ENCODE measurements at regions not wholly inside any gene's neighbourhood (a gene's known extent, or its start where the extent isn't known, plus 50 kb on each side); places are given as distances from the start of the nearest gene placed in this dataset.

DNA sequence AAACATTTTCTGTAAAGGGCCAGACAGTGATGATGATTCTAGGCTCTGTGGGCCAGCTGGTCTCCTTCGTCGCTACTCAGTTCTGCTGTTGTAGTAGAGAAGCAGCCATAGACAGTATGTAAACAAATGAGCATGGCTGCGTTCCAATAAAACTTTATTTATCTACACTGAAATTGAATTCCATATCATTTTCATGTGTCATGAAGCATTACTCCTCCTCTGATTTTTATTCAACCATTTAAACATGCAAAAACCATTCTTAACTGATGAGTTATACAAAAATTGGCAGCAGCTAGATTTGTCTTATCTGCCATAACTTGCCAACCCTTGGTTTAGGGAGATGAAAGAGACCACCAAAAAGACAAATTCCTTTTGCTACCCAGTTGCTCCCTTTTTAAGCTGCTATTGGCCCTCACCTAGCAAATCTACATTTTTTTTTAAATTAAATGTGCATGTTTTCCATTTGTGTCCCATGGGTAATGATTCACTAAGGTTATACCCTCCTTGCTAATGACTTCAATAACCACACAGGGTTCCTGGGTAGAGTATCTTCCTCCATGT, 309.9 kb downstream of the DHX15 start:
- Histone ChIP-seq H3K27ac (replicated peaks) (no peak overlapping the region), H3K4me3 (replicated peaks; ENCODE audit: insufficient read depth, low read length) (no peak overlapping the region), H3K27me3 (ENCODE audit: insufficient read depth, poor library complexity, severe bottlenecking) (no peaks in the 10 kb centered on the region)
- DNase-seq (ENCODE audit: low read depth in 1 of 2, low spot score in 1 of 2): no peak
- TF ChIP-seq GABPA (IDR thresholded peaks at IDR 0.05; ENCODE audit: low read depth): no peak
- TF ChIP-seq SPI1 (IDR thresholded peaks at IDR 0.05; ENCODE audit: borderline replicate concordance, low read depth): no peak
- TF ChIP-seq, protein P1, sequence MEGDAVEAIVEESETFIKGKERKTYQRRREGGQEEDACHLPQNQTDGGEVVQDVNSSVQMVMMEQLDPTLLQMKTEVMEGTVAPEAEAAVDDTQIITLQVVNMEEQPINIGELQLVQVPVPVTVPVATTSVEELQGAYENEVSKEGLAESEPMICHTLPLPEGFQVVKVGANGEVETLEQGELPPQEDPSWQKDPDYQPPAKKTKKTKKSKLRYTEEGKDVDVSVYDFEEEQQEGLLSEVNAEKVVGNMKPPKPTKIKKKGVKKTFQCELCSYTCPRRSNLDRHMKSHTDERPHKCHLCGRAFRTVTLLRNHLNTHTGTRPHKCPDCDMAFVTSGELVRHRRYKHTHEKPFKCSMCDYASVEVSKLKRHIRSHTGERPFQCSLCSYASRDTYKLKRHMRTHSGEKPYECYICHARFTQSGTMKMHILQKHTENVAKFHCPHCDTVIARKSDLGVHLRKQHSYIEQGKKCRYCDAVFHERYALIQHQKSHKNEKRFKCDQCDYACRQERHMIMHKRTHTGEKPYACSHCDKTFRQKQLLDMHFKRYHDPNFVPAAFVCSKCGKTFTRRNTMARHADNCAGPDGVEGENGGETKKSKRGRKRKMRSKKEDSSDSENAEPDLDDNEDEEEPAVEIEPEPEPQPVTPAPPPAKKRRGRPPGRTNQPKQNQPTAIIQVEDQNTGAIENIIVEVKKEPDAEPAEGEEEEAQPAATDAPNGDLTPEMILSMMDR (IDR thresholded peaks at IDR 0.05; ENCODE audit: insufficient read depth, low read length): no peak

GRCh38 chr4:24273136-24273535, 311.2 kb downstream of the DHX15 start:
- DNase-seq (ENCODE audit: low read depth in 1 of 2, low spot score in 1 of 2): no peak
- Histone ChIP-seq H3K4me3 (replicated peaks; ENCODE audit: insufficient read depth, low read length) (no peak overlapping the region), H3K27ac (replicated peaks) (no peak overlapping the region), H3K27me3 (ENCODE audit: insufficient read depth, poor library complexity, severe bottlenecking) (no peaks in the 10 kb centered on the region)
- TF ChIP-seq GABPA (IDR thresholded peaks at IDR 0.05; ENCODE audit: low read depth) (no peak), SPI1 (IDR thresholded peaks at IDR 0.05; ENCODE audit: borderline replicate concordance, low read depth) (no peak), POLR2AphosphoS5 (IDR thresholded peaks at IDR 0.05; ENCODE audit: low read depth) (no peak)
- TF ChIP-seq, protein P2, sequence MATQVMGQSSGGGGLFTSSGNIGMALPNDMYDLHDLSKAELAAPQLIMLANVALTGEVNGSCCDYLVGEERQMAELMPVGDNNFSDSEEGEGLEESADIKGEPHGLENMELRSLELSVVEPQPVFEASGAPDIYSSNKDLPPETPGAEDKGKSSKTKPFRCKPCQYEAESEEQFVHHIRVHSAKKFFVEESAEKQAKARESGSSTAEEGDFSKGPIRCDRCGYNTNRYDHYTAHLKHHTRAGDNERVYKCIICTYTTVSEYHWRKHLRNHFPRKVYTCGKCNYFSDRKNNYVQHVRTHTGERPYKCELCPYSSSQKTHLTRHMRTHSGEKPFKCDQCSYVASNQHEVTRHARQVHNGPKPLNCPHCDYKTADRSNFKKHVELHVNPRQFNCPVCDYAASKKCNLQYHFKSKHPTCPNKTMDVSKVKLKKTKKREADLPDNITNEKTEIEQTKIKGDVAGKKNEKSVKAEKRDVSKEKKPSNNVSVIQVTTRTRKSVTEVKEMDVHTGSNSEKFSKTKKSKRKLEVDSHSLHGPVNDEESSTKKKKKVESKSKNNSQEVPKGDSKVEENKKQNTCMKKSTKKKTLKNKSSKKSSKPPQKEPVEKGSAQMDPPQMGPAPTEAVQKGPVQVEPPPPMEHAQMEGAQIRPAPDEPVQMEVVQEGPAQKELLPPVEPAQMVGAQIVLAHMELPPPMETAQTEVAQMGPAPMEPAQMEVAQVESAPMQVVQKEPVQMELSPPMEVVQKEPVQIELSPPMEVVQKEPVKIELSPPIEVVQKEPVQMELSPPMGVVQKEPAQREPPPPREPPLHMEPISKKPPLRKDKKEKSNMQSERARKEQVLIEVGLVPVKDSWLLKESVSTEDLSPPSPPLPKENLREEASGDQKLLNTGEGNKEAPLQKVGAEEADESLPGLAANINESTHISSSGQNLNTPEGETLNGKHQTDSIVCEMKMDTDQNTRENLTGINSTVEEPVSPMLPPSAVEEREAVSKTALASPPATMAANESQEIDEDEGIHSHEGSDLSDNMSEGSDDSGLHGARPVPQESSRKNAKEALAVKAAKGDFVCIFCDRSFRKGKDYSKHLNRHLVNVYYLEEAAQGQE (IDR thresholded peaks at IDR 0.05; ENCODE audit: insufficient replicate concordance, low read depth): no peak
- TF ChIP-seq, protein P1 (IDR thresholded peaks at IDR 0.05; ENCODE audit: insufficient read depth, low read length): no peak

- no peak overlapping the region for H3K4me3 ChIP-seq (replicated peaks; ENCODE audit: insufficient read depth, low read length)
- H3K27me3 ChIP-seq (ENCODE audit: insufficient read depth, poor library complexity, severe bottlenecking): no peaks in the 10 kb centered on the region
- TF ChIP-seq, protein P2 (IDR thresholded peaks at IDR 0.05; ENCODE audit: insufficient replicate concordance, low read depth): no peak
- TF ChIP-seq, protein P1 (IDR thresholded peaks at IDR 0.05; ENCODE audit: insufficient read depth, low read length): no peak
- TF ChIP-seq POLR2AphosphoS5 (IDR thresholded peaks at IDR 0.05; ENCODE audit: low read depth) (no peak), SPI1 (IDR thresholded peaks at IDR 0.05; ENCODE audit: borderline replicate concordance, low read depth) (no peak), GABPA (IDR thresholded peaks at IDR 0.05; ENCODE audit: low read depth) (no peak)
- H3K27ac ChIP-seq (replicated peaks): no peak overlapping the region
- no peak for DNase-seq (ENCODE audit: low read depth in 1 of 2, low spot score in 1 of 2)
Measured at GRCh38 chr4:24266951-24267722, 317.2 kb downstream of the DHX15 start.

All from HL-60 (cell line).